OCI-LY1 (cell line): ENCODE measurements at regions not wholly inside any gene's neighbourhood (a gene's known extent, or its start where the extent isn't known, plus 50 kb on each side); places are given as distances from the start of the nearest gene placed in this dataset.

Experiments
- H2AFZ ChIP-seq: fragments of 200-600 bp; sonication (generic), shearing (Covaris generic); 2 replicates; pipeline ENCODE4 v1.6.0; 2014; ENCODE audit warnings: antibody characterized with exemption, mild to moderate bottlenecking, low read length
- H3F3A ChIP-seq: fragments of 200-600 bp; sonication (generic), shearing (Covaris generic); 2 replicates; pipeline ENCODE4 v1.6.0; 2014; ENCODE audit warnings: mild to moderate bottlenecking, antibody characterized with exemption, low read length, moderate library complexity; ENCODE audit not compliant: insufficient read depth
- H3K27ac ChIP-seq: fragments of 200-600 bp; sonication (generic); 2 replicates; pipeline ENCODE4 v1.5.1; 2014; ENCODE audit warnings: low read length, mixed run types, mild to moderate bottlenecking, low read depth; ENCODE audit not compliant: poor library complexity, severe bottlenecking
- H3K27me3 ChIP-seq: fragments of 200-600 bp; sonication (generic); 2 replicates; pipeline ENCODE4 v1.6.0; 2014; ENCODE audit warnings: antibody characterized with exemption, mild to moderate bottlenecking, low read length, moderate library complexity; ENCODE audit not compliant: insufficient read depth
- H3K36me3 ChIP-seq: fragments of 200-600 bp; sonication (generic); 2 replicates; pipeline ENCODE4 v1.6.1; 2014; ENCODE audit warnings: mild to moderate bottlenecking, antibody characterized with exemption, low read length, moderate library complexity, mixed read lengths; ENCODE audit not compliant: insufficient read depth
- H3K4me1 ChIP-seq: fragments of 200-600 bp; sonication (generic); 2 replicates; pipeline ENCODE4 v1.5.1; 2014; ENCODE audit warnings: mild to moderate bottlenecking, low read length, moderate library complexity; ENCODE audit not compliant: insufficient read depth, severe bottlenecking
- H3K4me2 ChIP-seq: fragments of 200-600 bp; sonication (generic), shearing (Covaris generic); 2 replicates; pipeline ENCODE4 v1.6.1; 2014; ENCODE audit warnings: low read length
- H3K4me3 ChIP-seq: fragments of 200-600 bp; sonication (generic); 2 replicates; pipeline ENCODE4 v1.5.1; 2014; ENCODE audit warnings: low read length, low read depth, mild to moderate bottlenecking, mixed read lengths; ENCODE audit not compliant: poor library complexity, severe bottlenecking
- H3K79me2 ChIP-seq: fragments of 200-600 bp; shearing (Covaris generic); 2 replicates; pipeline ENCODE4 v1.6.1; 2016; ENCODE audit warnings: mixed run types, low read length, mixed read lengths; ENCODE audit not compliant: insufficient read depth
- H3K9ac ChIP-seq: fragments of 200-600 bp; sonication (generic), shearing (Covaris generic); 2 replicates; pipeline ENCODE4 v1.6.1; 2014; ENCODE audit warnings: mild to moderate bottlenecking, low read length, mixed read lengths
- H3K9me2 ChIP-seq: fragments of 200-600 bp; sonication (generic), shearing (Covaris generic); 2 replicates; pipeline ENCODE4 v1.6.1; 2014; ENCODE audit warnings: low read depth, mild to moderate bottlenecking, low read length, mixed read lengths
- H3K9me3 ChIP-seq: fragments of 200-600 bp; shearing (Covaris generic); 2 replicates; pipeline ENCODE4 v1.6.1; 2014; ENCODE audit warnings: low read length, mixed read lengths
- H4K20me1 ChIP-seq: fragments of 200-600 bp; sonication (generic), shearing (Covaris generic); 2 replicates; pipeline ENCODE4 v1.6.0; 2016; ENCODE audit warnings: mild to moderate bottlenecking, low read length; ENCODE audit not compliant: insufficient read depth
- EZH2 ChIP-seq: fragments of 200-600 bp; sonication (generic), shearing (Covaris generic); IDR thresholded peaks from 2 replicates; pipeline ENCODE4 v1.8.0; 2017; ENCODE audit warnings: borderline replicate concordance, mixed run types, mild to moderate bottlenecking, antibody characterized with exemption, low read length, moderate library complexity, mixed read lengths
- TF ChIP-seq, protein P1 (sequence below): fragments of 200-600 bp; sonication (generic), shearing (Covaris generic); IDR thresholded peaks from 2 replicates; pipeline ENCODE4 v1.5.1; 2017; ENCODE audit warnings: mild to moderate bottlenecking, antibody characterized with exemption, low read length, moderate library complexity, mixed read lengths

DNA sequence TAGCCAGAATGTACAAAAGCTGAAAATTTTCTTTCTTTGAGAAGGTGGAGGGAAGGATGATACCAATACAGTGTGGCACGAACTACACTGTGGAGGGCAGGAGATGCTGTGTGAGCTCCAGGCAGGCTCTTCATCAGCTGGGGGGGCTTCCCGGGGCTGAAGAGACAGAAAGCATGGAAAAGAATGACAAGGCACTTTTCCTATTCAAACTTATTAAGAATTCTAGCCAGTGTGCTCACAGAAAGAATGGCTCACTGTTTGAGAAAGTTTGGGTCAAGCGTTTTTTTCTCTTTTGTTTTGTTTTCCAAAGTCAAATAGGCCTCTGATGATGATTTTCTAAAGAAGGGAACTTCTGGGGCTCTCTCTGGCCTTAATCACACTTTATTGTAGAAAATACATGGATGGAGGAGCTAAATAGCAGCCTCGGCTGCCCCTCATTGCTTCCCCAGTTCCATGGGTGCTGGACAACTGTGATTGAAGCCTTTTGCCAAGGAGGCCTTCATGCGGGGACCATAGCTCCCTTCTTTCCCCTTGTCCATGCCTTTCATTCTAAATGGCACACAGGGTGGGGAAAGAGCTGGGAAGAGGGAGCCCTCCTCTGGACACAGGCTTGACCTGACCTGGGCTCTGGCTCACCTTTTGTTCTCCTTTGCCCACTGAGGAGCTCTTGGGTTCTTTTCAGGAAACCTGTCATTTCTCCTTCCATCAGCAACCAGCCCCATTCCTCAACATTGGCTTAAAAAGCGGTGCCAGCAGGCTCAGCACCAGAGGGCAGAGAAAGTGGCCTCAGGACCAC lies 130.6 kb downstream of the TDRD15 start:
- H3F3A ChIP-seq, result no peaks in the 10 kb centered on the region
- H3K36me3 ChIP-seq, result no peaks in the 10 kb centered on the region
- H2AFZ ChIP-seq, result no peak overlapping the region
- no peaks in the 10 kb centered on the region for H3K4me1 ChIP-seq
- no peaks in the 10 kb centered on the region for H3K9me3 ChIP-seq
- no peak for TF ChIP-seq EZH2
- TF ChIP-seq, protein P1, sequence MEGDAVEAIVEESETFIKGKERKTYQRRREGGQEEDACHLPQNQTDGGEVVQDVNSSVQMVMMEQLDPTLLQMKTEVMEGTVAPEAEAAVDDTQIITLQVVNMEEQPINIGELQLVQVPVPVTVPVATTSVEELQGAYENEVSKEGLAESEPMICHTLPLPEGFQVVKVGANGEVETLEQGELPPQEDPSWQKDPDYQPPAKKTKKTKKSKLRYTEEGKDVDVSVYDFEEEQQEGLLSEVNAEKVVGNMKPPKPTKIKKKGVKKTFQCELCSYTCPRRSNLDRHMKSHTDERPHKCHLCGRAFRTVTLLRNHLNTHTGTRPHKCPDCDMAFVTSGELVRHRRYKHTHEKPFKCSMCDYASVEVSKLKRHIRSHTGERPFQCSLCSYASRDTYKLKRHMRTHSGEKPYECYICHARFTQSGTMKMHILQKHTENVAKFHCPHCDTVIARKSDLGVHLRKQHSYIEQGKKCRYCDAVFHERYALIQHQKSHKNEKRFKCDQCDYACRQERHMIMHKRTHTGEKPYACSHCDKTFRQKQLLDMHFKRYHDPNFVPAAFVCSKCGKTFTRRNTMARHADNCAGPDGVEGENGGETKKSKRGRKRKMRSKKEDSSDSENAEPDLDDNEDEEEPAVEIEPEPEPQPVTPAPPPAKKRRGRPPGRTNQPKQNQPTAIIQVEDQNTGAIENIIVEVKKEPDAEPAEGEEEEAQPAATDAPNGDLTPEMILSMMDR, result no peak
- H4K20me1 ChIP-seq, result no peaks in the 10 kb centered on the region
- no peaks in the 10 kb centered on the region for H3K79me2 ChIP-seq
- no peak overlapping the region for H3K4me3 ChIP-seq
- no peaks in the 10 kb centered on the region for H3K27me3 ChIP-seq
- no peaks in the 10 kb centered on the region for H3K9me2 ChIP-seq
- H3K27ac ChIP-seq, result no peak overlapping the region
- no peak overlapping the region for H3K4me2 ChIP-seq
- H3K9ac ChIP-seq, result no peak overlapping the region

- Histone ChIP-seq H3K4me1 (no peaks in the 10 kb centered on the region), H3K27ac (no peak overlapping the region), H3K27me3 (no peaks in the 10 kb centered on the region), H3K9me3 (no peaks in the 10 kb centered on the region), H3F3A (no peaks in the 10 kb centered on the region), H3K79me2 (no peaks in the 10 kb centered on the region), H4K20me1 (no peaks in the 10 kb centered on the region), H3K36me3 (no peaks in the 10 kb centered on the region), H3K4me2 (no peak overlapping the region), H3K9ac (no peak overlapping the region), H3K4me3 (no peak overlapping the region), H2AFZ (no peak overlapping the region), H3K9me2 (no peaks in the 10 kb centered on the region)
- no peak for TF ChIP-seq EZH2
- TF ChIP-seq, protein P1, result no peak
Observed at GRCh38 chr2:21256006-21256405, 132.2 kb downstream of the TDRD15 start.

- H3K27me3 ChIP-seq, result no peaks in the 10 kb centered on the region
- H3K9me2 ChIP-seq, result no peaks in the 10 kb centered on the region
- no peaks in the 10 kb centered on the region for H3K79me2 ChIP-seq
- H3K4me2 ChIP-seq, result no peak overlapping the region
- no peaks in the 10 kb centered on the region for H3K36me3 ChIP-seq
- TF ChIP-seq, protein P1, result no peak
- no peak for TF ChIP-seq EZH2
- no peaks in the 10 kb centered on the region for H3F3A ChIP-seq
- no peaks in the 10 kb centered on the region for H3K4me1 ChIP-seq
- no peak overlapping the region for H3K27ac ChIP-seq
- no peaks in the 10 kb centered on the region for H4K20me1 ChIP-seq
- H2AFZ ChIP-seq, result no peak overlapping the region
- H3K4me3 ChIP-seq, result no peak overlapping the region
- H3K9ac ChIP-seq, result no peak overlapping the region
- H3K9me3 ChIP-seq, result no peaks in the 10 kb centered on the region
Observed at GRCh38 chr2:21257621-21258020, 133.9 kb downstream of the TDRD15 start.
